T-helper 1 cell (primary cell): ENCODE measurements at regions not wholly inside any gene's neighbourhood (a gene's known extent, or its start where the extent isn't known, plus 50 kb on each side); places are given as distances from the start of the nearest gene placed in this dataset.
"Not testable (repeated sequence)": the region's sequence is repeated elsewhere in the genome, so short reads cannot be mapped to it uniquely, and the experiment has no call there.

ENCODE experiments used
- DNase-seq, 5 donors: peaks; one replicate each; pipeline ENCODE4 v3.0.0-alpha.2; 2012 to 2020

DNA sequence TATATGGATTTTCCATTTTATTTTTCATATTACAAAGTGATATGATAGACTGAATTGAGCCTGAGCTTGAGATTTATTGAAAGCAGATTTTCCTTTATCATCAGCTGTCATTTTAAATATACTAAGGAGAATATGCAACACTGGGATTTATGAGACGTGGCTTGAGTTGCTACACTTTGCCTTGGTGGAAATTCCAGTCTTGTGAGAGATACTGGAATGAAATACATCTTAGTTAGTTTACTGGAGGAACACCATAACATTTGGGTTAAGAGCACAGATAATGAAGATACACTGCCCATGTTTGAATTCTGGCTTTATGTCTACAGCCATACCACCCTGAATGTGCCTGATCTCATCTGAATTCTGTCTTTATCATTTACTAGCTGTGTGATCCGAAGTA, 86.5 kb upstream of the IFNGR1 start:
- no peak for DNase-seq

GRCh38 chr6:137304020-137304780, 85.0 kb upstream of the IFNGR1 start:
- DNase-seq, result no peak

- no peak for DNase-seq
Observed at GRCh38 chr6:137303441-137303840, 84.3 kb upstream of the IFNGR1 start.

- DNase-seq, result no peak
Observed at GRCh38 chr6:137299681-137300080, 80.5 kb upstream of the IFNGR1 start.

GRCh38 chr6:137297887-137298286, 78.7 kb upstream of the IFNGR1 start:
- DNase-seq, result no peak

DNA sequence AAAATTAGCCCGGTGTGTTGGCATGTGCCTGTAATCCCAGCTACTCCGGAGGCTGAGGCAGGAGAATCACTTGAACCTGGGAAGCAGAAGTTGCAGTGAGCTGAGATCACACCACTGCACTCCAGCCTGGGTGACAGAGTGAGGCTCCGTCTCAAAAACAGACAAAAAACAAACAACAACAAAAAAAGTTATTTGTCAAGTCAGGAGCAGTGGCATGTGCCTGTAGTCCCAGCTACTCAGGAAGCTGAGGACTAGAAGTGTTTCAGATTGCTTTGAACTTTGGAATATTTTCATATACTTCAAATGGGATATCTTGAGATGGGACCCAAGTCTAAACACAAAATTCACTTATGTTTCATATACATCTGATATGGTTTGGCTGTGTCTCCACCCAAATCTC, 73.1 kb upstream of the IFNGR1 start:
- DNase-seq, result not testable (repeated sequence)

- DNase-seq, result no peak
Observed at GRCh38 chr6:137291441-137291840, 72.3 kb upstream of the IFNGR1 start.

GRCh38 chr6:137290601-137291261, 71.5 kb upstream of the IFNGR1 start:
- no peak for DNase-seq

- DNase-seq, result no peak
Observed at GRCh38 chr6:137286916-137287315, 67.7 kb upstream of the IFNGR1 start.

- no peak for DNase-seq
Observed at GRCh38 chr6:137286368-137286767, 67.2 kb upstream of the IFNGR1 start.

DNA sequence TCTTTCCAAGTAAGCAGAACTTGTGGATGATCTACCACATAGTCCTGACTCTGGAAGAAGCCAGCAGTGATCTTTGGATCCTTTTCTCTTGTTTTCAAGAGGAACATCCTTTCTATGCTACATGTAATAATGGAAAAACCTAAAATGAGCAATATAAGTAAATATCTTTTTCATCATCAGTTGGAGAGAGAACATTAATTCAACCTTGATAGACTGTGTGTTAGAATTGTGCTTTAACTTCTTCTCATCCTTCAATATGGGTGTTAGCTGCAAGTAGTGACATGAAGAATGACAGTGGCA, 65.6 kb upstream of the IFNGR1 start:
- no peak for DNase-seq

- DNase-seq, result peak in 1 of 5 donors; percentile 69
Observed at GRCh38 chr6:137283940-137284810, 65.0 kb upstream of the IFNGR1 start.

DNA sequence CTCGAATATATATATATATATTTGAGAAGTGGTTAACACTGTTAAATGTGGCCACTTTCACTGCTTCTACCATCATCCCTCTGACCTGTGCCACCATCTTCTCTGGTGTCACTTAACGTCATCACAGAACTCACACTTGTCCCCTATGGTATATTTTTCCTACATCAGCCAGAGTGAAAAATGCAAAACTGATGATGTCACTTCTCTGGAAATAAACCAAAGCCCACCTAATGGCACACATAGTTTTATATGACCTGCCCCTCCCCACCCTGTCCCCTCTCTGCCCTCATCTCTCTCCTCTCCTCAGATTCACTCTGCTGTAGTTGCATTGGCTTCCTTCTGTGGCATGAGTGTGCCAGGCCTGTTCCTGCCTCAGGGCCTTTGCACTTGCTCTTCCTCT, 63.9 kb upstream of the IFNGR1 start:
- DNase-seq, result no peak

DNA sequence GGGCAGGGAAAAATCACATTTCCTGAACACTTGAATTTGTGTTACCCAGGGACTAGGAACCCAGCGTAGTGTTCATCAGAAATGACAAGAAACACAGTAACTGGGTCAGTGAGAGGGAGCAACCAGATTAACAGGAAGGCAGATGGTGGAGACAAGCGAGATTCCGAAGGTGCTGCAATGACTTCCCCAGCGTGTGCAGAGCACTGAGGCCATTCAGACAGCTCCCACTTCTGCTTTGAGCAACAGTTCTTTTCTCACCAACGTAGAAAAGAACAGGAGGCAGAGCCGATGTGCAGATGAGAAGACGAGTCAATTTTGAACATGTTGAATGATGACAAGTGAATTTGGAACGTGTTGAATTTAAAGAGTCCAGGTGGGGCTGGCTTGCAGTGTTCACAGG, 63.1 kb upstream of the IFNGR1 start:
- no peak for DNase-seq

GRCh38 chr6:137279279-137279678, 60.1 kb upstream of the IFNGR1 start:
- DNase-seq, result not testable (repeated sequence)

DNA sequence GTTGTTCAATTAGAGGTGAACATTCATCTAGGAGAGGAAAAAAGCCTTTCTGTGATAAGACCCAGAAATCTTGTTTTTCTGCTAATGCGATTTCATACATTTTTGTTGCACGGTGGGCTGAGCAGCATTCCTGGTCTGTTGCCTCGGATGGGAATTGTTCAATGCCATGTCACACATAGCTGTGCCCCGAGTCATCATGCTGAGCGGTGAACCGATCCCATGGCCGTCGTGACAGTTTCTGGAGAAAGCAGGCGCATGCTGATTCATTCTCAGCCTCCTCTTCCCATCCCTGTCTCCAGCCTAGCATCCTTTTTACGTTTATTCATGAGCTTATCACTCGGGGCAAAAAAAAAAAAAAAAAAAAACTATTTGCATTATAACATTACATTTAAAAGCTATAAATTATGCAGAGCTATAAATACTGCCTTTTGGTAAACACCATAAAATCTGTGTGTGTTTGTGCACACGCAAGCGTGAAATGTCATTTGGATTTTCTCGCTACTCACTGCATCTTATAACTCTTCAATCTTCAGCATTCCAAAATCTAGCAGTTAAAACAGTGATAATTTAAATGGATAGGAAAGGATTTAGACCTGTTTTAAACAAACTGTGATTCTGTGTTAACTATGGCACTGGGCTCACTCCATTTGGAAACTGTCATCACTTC, 58.9 kb upstream of the IFNGR1 start:
- no peak for DNase-seq

GRCh38 chr6:137272403-137272802, 53.2 kb upstream of the IFNGR1 start:
- no peak for DNase-seq

DNA sequence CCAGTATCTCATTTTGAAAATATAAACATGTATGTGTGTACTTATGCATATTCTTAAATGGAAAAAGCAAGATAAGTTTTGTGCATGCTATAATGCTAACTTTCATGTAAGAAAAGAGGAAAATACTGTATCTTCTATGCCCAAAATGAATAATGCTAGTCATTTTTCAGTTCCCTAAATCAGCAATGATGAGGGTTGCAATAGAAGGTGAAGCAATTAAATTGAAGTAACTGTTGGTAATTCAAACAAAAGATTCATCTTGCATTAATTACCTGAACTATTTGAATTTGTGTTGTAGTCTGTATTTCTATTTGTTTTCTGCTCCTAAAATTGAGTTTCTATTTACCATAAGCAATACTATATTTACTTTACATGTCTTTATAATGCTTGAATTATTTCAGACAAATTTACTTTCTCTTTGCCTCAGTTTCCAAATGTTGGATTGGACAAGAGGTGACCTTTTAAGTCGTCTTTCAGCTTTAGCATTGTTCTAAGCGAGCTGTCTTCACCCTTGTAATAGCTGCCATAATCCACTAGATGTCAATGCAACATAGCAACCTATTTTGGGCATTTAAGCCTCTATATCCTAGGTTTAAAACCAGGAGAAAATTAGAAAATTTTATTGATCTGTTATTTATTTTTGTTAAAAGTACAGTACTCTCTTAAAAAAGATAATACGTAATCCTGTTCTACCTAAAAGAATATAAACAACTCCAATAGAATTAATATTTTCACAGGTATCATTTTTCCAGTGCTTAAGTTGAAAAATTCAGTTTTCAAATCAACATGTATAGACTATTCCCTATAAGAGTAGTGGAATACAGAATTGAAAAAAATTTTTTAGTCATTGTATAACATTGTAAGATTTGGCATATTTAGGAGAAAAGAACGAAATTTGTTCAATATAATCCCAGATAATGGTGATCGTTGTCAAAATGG, 52.3 kb upstream of the IFNGR1 start:
- peak in 1 of 5 donors; percentile 30 for DNase-seq

GRCh38 chr6:137269803-137270202, 50.6 kb upstream of the IFNGR1 start:
- no peak for DNase-seq

DNA sequence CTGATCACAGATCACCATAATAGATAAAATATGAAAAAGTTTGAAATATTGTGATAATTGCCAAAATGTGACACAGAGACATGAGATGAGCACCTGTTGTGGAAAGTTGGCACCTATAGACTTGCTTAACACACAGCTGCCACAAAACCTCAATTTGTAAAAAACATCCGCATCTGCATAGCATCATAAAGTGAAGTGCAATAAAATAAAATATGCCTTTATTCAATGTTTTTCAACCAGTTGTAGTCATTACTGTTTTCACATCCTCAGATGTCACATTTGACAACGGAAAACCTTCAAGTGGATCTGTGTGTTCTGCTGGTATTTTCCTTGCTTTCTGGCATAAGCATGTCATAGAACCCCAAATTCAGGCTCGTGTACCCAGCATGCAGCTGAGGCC, 50.2 kb upstream of the IFNGR1 start:
- DNase-seq, result no peak
